ENCODE measurements at regions not wholly inside any gene's neighbourhood (a gene's known extent, or its start where the extent isn't known, plus 50 kb on each side); places are given as distances from the start of the nearest gene placed in this dataset.

- no peak for DNase-seq (ENCODE audit: low spot score)
- Histone ChIP-seq H3K27ac (ENCODE audit: low read depth in 1 of 2, low read length in 2 of 2) (no peak overlapping the region), H3K36me3 (ENCODE audit: control insufficient read depth in 4 of 4, insufficient read depth in 3 of 4, low read depth in 1 of 4, low read length in 3 of 4) (no peaks in the 10 kb centered on the region), H3K9ac (ENCODE audit: low read depth in 1 of 2, low read length in 2 of 2) (no peak overlapping the region), H3K4me3 (ENCODE audit: low read depth in 1 of 3, low read length in 3 of 3) (no peak overlapping the region), H3K4me1 (ENCODE audit: control insufficient read depth in 4 of 4, insufficient read depth in 4 of 4, low read length in 3 of 4) (no peaks in the 10 kb centered on the region), H3K27me3 (ENCODE audit: control insufficient read depth in 4 of 4, insufficient read depth in 4 of 4, low read length in 3 of 4) (no peaks in the 10 kb centered on the region), H3K9me3 (ENCODE audit: control insufficient read depth in 4 of 4, low read length in 3 of 4) (peaks cover 0 to 5% (median 0%) of the 10 kb centered on the region in 4 donors)
- no peak for TF ChIP-seq MAX (IDR thresholded peaks at IDR 0.05)
- TF ChIP-seq FOXA1 (IDR thresholded peaks at IDR 0.05): no peak
- no peak for TF ChIP-seq FOXA2 (IDR thresholded peaks at IDR 0.05)
- TF ChIP-seq TAF1 (conservative IDR thresholded peaks at IDR 0.05): no peak
- TF ChIP-seq HNF4A (conservative IDR thresholded peaks at IDR 0.05): no peak
- TF ChIP-seq CTCF (IDR thresholded peaks at IDR 0.05; ENCODE audit: low read depth, low read length, missing input control): no peak
- no peak for TF ChIP-seq RAD21 (IDR thresholded peaks at IDR 0.05)
- no peak for TF ChIP-seq EGR1 (IDR thresholded peaks at IDR 0.05; ENCODE audit: low read depth in 2 of 2)
- no peak for TF ChIP-seq HNF4G (IDR thresholded peaks at IDR 0.05)
- TF ChIP-seq ZBTB33 (IDR thresholded peaks at IDR 0.05): no peak
- no peak for TF ChIP-seq GABPA (IDR thresholded peaks at IDR 0.05 in 1 of 2, conservative IDR thresholded peaks at IDR 0.05 in 1 of 2)
- no peak for TF ChIP-seq ATF3 (IDR thresholded peaks at IDR 0.05)
- no peak for TF ChIP-seq JUND (IDR thresholded peaks at IDR 0.05)
- no peak for TF ChIP-seq NR2F2 (IDR thresholded peaks at IDR 0.05)
- no peak for TF ChIP-seq RXRA (IDR thresholded peaks at IDR 0.05)
- 83% methylated on average over 2 of the region's 2 CpGs for WGBS
Measured at GRCh38 chr13:80527400-80527799, 186.5 kb upstream of the SPRY2 start.

- WGBS: 93% methylated on average over 4 of the region's 4 CpGs
Measured at GRCh38 chr13:80524447-80525215, 183.7 kb upstream of the SPRY2 start.

More at GRCh38 chr13:80524447-80525215, 183.7 kb upstream of the SPRY2 start:
- Histone ChIP-seq H3K9me3 (ENCODE audit: control insufficient read depth in 4 of 4, low read length in 3 of 4) (no peaks in the 10 kb centered on the region), H3K27ac (ENCODE audit: low read depth in 1 of 2, low read length in 2 of 2) (no peak overlapping the region), H3K4me3 (ENCODE audit: low read depth in 1 of 3, low read length in 3 of 3) (no peak overlapping the region), H3K4me1 (ENCODE audit: control insufficient read depth in 4 of 4, insufficient read depth in 4 of 4, low read length in 3 of 4) (no peaks in the 10 kb centered on the region), H3K27me3 (ENCODE audit: control insufficient read depth in 4 of 4, insufficient read depth in 4 of 4, low read length in 3 of 4) (no peaks in the 10 kb centered on the region), H3K36me3 (ENCODE audit: control insufficient read depth in 4 of 4, insufficient read depth in 3 of 4, low read depth in 1 of 4, low read length in 3 of 4) (no peaks in the 10 kb centered on the region), H3K9ac (ENCODE audit: low read depth in 1 of 2, low read length in 2 of 2) (no peak overlapping the region)
- TF ChIP-seq HNF4A (conservative IDR thresholded peaks at IDR 0.05) (no peak), REST (IDR thresholded peaks at IDR 0.05) (no peak), ATF3 (IDR thresholded peaks at IDR 0.05) (no peak), SP1 (IDR thresholded peaks at IDR 0.05) (no peak), MAX (IDR thresholded peaks at IDR 0.05) (no peak), FOXA1 (IDR thresholded peaks at IDR 0.05) (no peak)
- no peak for DNase-seq (ENCODE audit: low spot score)
